G401 (cell line): ENCODE measurements at regions not wholly inside any gene's neighbourhood (a gene's known extent, or its start where the extent isn't known, plus 50 kb on each side); places are given as distances from the start of the nearest gene placed in this dataset.

ENCODE experiments used
- DNase-seq: peaks from one replicate; pipeline ENCODE4 v3.0.0-alpha.2; 2015; ENCODE audit warnings: low spot score
- in situ Hi-C: cut with HindIII; loops from 2 replicates; pipeline ENCODE4 v1.10.0; 2016; ENCODE audit warnings: low sequenced_read_pairs, mixed read lengths

DNA sequence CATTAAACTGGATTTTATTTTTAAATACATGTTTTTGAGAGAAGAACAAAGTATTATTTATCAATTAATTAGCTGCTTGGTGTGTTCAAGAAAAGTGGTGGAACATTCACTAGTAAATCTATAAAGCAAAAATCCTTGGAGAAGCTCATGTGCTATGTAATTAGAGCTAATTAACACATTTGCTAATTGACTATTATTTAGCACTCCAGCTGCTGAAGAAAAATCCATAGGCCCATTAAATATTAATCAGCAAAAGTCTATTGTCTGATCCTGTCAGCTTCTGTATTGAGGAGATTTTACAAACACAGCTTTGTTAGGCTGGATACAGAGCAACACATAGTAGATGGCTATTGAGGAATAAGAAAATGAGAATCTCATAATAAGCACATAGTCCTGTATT is 336.1 kb downstream of the RBM43 start:
- in situ Hi-C loops: no loop called here
- DNase-seq: no peak

DNA sequence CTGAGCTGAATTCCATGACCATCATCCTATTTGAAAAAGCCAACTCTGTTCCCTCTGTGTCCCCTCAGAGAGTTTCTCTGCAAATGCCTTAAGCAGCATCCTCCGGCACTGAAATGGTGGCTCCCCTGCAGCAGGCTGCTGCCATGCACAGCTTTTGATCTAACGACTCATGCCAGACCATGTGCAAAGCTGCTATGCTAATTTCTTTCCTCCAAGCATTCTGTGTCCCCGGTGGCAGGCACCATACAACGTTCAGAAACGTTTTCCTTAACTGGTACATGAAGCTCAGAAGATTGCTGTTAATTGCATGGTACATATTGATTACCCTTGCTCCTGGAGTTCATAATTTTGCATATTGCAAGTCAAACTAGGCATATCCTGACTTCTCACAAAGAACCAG is 336.8 kb downstream of the RBM43 start:
- in situ Hi-C loops: no loop called here
- DNase-seq: no peak

DNA sequence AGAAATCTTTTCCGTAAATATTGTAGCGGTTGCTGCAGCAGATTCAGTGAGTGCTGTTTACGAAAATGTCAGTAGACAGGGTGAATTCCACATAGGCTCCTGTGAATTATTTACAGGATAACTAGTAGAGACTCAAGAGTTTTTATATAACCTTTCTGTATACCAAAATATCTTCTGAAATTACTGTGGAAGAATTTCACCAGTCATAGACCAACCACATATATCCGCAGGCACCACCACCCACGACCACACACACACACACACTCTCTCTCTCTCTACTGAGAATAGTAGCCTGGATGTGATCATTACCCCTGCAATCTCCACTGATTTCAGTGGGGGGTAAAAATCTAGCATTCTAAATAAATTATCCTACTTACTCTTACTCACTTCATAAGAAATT is 341.8 kb downstream of the RBM43 start:
- no peak for DNase-seq
- in situ Hi-C loops: no loop called here

DNA sequence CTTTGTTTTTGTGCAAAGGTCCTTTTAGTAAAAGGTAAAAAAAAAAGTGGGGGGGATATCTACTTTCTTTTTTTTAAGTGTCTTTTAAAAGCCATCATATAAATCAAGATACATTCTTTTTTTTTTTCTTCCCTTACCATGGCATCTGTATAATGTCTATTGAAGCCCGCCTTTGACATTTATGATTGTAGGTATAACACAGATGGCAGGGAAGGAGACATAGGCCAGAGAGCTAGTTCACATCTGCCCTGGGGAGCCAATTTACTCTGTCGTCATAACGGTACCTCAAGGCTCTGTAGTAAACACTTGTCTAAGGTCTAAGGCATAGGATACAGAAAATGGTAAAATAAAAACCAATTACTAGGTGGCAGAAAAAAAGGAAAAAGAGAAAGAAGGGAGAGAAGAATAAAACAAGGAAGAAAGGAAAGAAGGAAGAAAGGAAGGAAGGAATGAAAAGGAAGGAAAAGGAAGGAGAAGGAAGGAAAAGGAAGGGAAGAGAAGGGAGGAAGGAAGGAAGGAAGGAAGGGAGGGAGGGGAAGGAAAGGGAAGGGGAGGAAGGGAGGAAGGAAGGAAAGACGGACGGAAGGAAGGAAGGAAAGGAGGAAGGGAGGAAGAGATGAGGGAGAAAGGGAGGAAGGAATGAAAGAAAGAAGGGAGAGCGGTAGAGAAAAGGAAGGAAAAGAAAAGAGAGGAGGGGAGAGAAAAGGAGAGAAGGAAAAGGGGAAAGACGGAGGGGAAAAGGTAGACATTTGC is 343.5 kb downstream of the RBM43 start:
- in situ Hi-C loops: no loop called here
- DNase-seq: no peak

DNA sequence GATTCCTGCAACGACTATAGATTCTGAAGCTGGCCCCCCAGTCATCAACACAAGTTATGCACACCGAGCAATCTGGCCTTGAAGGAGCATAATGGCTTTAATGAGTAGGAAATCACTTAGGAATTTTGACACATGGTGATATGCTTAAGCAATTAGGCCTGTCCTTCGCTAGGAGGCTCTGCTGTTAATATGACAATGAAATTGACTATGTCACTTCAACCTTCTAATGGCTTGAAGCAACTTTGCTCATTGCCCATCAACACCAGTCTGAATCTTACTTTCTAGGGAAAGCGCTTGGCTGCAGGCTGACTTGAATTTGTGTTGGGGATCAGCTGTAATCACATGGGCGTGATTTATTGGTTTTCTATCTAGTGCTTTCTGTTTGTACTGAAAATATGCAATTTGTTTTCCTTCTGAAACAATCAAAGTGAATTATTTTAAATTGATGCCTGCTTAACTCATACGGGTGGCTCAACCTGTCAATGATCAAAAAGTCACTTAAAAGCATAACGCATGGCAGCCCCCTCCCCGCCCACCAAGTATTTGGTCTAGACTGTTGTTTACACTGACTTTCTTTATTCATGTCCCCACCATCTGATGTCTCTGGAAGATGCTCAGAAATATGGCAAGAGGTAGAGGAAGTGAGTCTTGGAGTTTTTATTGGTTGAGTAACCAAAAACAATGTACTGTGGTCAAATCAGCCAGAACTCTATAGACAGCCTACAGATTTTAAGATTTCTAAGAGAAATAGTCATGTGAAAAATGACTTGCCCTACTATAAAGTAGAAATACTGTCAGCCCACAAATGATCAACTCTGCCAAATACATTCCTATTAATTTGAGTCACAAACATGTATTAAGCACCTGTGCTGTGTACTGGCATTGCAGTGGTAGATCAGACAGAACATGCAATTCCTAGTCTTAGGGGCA is 344.9 kb downstream of the RBM43 start:
- no peak for DNase-seq
- in situ Hi-C loops: no loop called here

DNA sequence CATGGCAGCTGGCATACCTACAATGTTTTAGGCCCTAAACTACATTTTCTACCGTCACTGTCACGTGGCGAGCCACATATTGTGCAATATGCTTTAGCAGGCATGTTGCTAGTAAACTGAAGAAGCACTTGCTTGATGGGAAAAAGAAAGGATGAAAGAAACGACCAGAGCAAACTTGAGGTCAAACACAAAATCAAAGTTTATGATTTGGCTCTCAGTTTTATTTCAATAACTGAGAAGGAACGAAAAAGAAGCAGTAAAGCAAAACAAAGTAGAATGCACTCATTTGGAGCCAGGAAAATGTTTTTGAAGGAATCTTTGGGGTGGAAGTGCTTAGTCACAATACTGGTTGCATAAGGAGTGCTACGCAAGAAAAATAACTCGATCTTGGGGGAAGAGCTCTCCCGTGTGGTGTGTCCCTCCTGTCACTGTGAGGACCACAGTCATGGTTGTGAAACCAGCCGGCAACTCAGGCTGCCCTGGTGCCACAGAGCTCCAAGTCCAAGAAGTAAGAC is 349.8 kb downstream of the RBM43 start:
- in situ Hi-C loops: no loop called here
- peak; percentile 2 for DNase-seq

DNA sequence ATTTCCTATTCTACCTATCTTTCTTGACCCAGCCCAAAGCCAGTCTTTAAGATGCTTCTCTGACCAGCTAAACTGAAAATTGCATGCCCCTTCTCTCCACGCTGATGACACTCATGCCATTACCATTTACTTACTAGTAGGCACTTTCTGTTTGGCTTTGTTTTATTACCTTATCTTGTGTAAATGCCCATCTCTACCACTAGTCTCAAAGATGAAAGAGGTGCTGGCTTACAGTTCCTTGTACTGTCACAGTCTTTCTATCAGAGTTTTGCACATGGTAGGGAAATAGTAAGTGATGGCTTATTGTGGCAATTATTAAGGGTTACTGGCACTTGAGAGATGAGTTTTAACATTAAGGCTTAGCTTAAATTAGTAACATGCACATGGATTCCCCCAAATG is 352.1 kb downstream of the RBM43 start:
- no peak for DNase-seq
- in situ Hi-C loops: no loop called here

DNA sequence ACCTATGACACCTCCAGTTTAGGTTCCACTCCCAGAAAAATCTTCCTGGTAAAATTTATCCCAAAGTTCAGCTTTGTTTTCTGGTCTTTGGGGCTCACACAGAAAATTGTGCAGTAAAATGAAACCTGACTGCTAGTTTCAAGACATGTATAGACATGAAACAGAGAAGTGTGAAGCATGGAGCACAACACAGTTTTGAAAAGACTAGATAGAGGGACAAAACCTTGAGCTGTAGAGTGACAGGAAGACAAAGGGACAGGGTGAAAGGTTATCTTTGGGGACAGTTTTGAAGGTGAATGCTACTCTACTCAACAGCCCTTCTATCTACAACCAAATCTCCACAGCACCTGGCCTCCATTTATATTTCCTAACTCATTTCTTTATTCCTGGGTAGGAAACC is 352.6 kb downstream of the RBM43 start:
- no peak for DNase-seq
- in situ Hi-C loops: no loop called here

DNA sequence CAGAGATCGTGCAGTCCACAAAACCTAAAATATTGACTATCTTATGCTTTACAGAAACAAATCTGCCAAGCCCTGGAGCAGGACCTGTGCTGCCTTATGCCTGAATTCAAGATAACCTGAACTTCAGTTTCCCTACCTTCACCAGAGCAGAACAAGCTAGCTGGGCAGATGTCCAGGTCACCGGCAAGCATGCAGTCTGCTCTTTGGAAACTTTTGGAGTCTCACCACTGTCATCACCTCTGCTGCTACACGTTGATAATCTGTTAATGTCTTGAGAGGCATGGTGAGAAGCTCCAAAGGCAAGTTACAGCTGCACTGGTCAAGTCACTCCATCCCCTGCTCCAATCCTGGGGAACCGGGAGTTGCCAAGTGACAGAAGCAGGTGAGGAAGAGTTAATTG is 354.2 kb downstream of the RBM43 start:
- DNase-seq: no peak
- in situ Hi-C loops: no loop called here

DNA sequence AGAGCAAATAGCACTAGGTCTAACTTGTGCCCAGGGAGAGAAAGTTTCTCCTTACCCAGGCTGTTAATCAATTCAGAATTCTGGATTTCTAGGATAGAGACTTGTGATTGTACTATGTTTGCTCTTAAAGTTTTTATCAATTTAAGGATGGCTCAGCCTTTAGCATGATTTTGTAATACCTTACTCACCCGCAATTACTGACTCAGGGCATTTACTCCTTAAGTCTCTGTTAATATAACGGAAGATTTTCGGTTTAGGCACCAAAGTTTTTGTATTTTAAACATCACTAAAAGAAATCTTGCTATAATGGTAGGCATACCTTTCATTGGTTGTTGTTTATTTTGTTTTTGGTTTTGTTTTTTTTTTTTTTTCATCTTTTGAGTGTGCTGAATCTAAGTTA is 358.2 kb downstream of the RBM43 start:
- no peak for DNase-seq
- in situ Hi-C loops: no loop called here

DNA sequence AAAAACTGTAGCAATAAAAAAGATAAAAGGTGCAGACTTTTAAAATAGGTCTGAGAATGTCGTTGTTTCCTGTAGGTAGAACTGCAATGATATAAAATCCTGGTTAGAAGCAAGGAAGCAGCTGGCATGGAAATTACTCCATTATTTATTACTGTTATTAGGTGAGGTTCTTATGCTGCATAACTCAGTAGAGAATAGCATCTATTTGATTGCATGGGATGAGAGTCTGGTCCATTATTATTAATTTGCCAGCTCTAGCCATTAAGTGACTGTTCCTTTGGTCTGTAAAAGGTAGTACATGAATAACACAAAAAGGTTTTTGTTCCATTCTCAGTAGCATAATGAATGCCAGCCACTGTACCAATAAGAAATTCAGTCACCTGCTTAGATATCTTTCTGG is 358.6 kb downstream of the RBM43 start:
- in situ Hi-C loops: no loop called here
- DNase-seq: no peak

DNA sequence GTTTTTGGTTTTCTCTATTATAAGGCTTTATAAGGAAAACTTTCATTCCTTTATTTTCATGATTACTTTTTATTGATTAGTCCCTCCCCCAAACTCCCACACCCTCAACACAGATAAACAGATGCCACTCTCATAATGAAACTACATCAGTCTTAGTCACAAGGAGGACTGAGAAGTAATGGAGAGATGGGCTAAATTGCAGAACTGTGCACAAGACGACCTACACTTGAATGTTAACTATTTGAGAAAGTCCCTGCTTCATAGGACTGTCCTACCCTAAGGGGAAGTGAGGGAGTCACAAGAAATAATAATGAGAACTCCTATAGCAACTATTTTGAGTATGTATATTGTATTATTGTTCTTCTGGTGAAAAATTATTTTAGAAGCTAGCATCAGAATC is 360.8 kb downstream of the RBM43 start:
- no peak for DNase-seq
- in situ Hi-C loops: no loop called here

DNA sequence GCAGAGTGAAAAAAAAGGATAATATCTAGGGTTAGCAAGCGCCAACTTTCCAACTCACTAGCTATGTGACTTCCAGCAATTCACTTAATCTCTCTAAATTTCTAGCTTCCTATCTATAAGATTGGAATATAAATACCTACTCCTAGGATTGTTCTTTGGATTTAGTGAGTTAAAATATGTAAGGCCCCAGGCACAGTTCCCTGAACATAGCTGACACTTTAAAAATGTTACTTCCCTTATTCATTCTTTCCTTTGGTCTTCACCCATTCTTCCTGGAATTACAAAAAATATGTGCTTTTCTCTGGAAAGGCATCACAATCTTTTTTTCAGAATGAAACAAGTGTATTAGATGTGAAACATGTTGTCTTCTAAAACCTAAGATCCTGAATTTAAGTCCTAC is 365.7 kb downstream of the RBM43 start:
- DNase-seq: no peak
- in situ Hi-C loops: no loop called here

DNA sequence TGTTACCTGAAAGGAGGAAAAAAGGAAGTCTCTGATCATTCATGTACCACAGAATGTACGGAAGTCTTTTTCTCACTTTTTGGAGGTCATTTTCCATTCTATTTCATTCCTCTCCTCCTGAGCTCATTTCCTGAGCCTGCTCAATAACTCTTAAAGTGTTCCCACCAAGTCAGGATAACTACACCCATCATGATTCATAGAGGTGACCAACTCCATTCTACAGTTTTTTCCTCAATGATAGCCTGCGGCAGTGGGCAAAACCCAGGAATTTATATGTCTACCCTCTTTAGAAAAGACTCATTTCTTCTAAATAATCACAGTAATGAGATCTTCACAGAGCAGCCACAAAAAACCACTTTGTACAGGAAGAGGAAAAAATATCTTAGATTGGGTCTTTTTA is 372.5 kb downstream of the RBM43 start:
- in situ Hi-C loops: no loop called here
- no peak for DNase-seq

DNA sequence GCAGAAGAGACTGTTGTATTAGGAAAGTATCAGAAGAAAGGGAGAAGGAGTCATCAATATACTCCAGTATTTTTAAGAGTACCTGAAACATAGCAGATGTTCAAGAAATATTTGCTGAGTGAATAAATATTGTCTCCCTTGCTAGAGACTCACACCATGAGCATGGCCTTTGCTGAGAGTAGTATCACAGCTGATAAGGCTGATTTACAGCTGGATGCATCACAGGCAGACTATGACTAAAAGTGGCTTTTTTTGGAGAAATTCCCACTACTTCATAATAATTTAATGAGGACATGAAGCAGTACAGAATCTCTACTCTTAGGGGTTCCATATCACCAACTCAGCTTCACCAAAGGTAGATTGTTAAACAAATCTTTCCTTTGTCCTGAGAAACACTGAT is 373.3 kb downstream of the RBM43 start:
- in situ Hi-C loops: no loop called here
- DNase-seq: no peak

DNA sequence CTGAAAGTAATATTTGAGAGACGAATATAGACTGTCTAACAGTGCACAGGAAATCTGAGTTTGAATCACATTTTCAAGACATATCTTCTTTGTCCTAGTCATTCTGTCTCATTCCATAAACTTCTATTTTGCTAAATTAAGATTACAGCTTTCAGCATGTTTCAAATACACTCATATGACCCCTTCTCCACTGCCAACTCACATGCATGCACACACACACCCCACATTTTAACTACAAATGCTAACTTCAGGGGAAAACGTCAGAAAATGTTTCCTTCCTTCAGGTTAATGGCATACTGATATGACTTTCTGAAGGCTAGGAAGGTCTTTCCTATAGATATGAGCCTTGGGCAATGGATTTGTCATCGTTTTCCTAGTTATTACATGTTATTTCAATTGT is 373.7 kb downstream of the RBM43 start:
- DNase-seq: no peak
- in situ Hi-C loops: no loop called here

DNA sequence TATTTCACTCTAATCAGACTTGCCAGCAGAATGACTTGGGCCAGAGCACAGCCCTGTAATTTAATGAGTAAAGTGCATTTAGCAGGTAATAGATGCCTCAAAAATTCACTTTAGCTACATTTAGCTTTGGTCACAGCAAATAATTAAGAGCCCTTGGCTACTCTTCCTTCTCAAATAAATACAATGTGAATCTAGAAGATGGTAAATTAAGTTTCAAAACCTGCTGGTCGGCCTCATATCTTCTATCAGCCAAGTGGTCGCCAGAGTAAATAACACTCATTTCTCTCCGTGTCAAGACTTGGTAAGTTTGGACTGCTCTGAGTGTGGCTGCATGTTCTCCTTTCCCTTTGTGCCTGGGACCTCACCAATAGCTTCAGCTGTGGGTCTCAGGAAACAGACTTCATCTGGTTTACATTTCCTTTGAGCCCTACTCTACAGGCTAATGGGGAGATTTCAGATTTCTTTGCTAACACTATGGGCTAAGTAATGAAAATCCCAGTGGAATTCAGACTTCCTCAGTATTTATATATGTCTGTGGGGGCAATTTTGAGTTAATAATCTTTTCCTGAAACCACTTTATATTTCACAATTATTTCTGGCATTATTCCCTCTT is 375.8 kb downstream of the RBM43 start:
- in situ Hi-C loops: no loop called here
- DNase-seq: no peak

DNA sequence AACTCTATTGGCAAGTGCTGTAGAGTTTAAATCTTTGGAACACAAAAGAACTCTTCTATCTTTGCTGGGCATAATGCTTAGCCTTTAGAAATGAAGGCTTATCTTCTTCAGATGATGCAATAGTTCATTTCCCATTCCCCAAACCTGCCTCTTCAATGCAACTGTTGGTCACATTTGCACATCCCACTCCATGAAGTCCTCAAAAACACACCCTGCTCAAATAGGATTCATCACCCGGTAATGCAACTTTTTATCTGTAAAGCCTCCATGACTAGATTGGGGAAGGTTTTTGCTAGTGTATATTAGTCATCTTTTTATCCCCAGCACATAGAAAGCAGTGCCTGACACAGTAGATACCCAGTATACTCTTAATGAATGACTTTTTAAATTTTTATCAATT is 376.4 kb downstream of the RBM43 start:
- in situ Hi-C loops: no loop called here
- DNase-seq: no peak

DNA sequence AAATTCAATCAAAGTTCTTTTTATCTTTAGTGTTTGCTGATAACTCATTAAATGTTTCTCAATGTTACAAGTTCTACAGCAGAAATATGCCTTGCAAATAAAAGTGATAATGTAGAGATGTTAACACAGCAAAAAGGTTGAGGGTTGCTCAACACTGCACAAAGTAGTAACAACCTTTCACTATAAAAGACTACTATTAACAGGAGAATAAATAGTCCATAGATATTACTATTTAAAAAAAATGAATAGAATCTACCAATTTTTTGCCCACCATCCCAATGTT is 378.1 kb downstream of the RBM43 start:
- in situ Hi-C loops: no loop called here
- no peak for DNase-seq
